PC-9 (cell line): ENCODE measurements at regions not wholly inside any gene's neighbourhood (a gene's known extent, or its start where the extent isn't known, plus 50 kb on each side); places are given as distances from the start of the nearest gene placed in this dataset.

ENCODE experiments used
- BruUV-seq: library from RNA; stranded (reverse); fragments of 400-500 nt; replicated peaks from 2 replicates; lab custom pipeline; 2021; lab: Mats Ljungman, UMichigan
- CTCF ChIA-PET: fragments of 300-600 bp; sonication (Branson Sonifier 250); formaldehyde crosslinking; loops from one replicate; lab custom pipeline; 2022; ENCODE audit warnings: antibody characterized with exemption; lab: Charles Lee
- POLR2A ChIA-PET: fragments of 300-600 bp; sonication (Branson Sonifier 250); formaldehyde crosslinking; loops from one replicate; lab custom pipeline; 2022; ENCODE audit warnings: antibody characterized with exemption; ENCODE audit not compliant: unreplicated experiment; lab: Charles Lee
- DNase-seq, 2 experiments: peaks; one replicate each; pipeline versions ENCODE4 v3.0.0 to v3.0.0-alpha.2; 2015 to 2022; ENCODE audit warnings: mixed read lengths in 1 of 2
- H2AFZ ChIP-seq: fragments of 200-600 bp; sonication (generic); 2 replicates; pipeline ENCODE4 v1.8.1; 2017; ENCODE audit warnings: antibody characterized with exemption
- H3F3A ChIP-seq: fragments of 200-600 bp; sonication (generic); 2 replicates; pipeline ENCODE4 v1.8.1; 2017; ENCODE audit warnings: antibody characterized with exemption, mild to moderate bottlenecking, low read depth; ENCODE audit not compliant: insufficient read depth
- H3K27ac ChIP-seq: fragments of 200-600 bp; sonication (generic); 2 replicates; pipeline ENCODE4 v1.6.1; 2016; ENCODE audit warnings: mixed run types
- H3K27me3 ChIP-seq: fragments of 200-600 bp; sonication (generic); 2 replicates; pipeline ENCODE4 v1.6.1; 2016; ENCODE audit warnings: low read depth, mixed run types; ENCODE audit not compliant: insufficient read depth
- H3K36me3 ChIP-seq: fragments of 200-600 bp; sonication (generic); 2 replicates; pipeline ENCODE4 v1.6.1; 2016; ENCODE audit warnings: low read depth, mixed run types
- H3K4me1 ChIP-seq: fragments of 200-600 bp; sonication (generic); replicated peaks from 2 replicates; pipeline ENCODE4 v1.6.1; 2016; ENCODE audit warnings: mixed run types; ENCODE audit not compliant: insufficient read depth
- H3K4me2 ChIP-seq: fragments of 200-600 bp; sonication (generic); 2 replicates; pipeline ENCODE4 v1.6.1; 2017; ENCODE audit warnings: mixed run types
- H3K4me3 ChIP-seq: fragments of 200-600 bp; sonication (generic); 2 replicates; pipeline ENCODE4 v1.6.1; 2016; ENCODE audit warnings: mixed run types
- H3K79me2 ChIP-seq: fragments of 200-600 bp; sonication (generic); 2 replicates; pipeline ENCODE4 v1.6.1; 2017; ENCODE audit warnings: low read depth, mixed run types
- H3K9me2 ChIP-seq: fragments of 200-600 bp; sonication (generic); 2 replicates; pipeline ENCODE4 v1.8.1; 2017; ENCODE audit warnings: mild to moderate bottlenecking; ENCODE audit not compliant: insufficient read depth
- H3K9me3 ChIP-seq: fragments of 200-600 bp; sonication (generic); 2 replicates; pipeline ENCODE4 v1.8.1; 2016; ENCODE audit warnings: low read depth; ENCODE audit not compliant: insufficient read depth
- H4K20me1 ChIP-seq: fragments of 200-600 bp; sonication (generic); 2 replicates; pipeline ENCODE4 v1.8.1; 2017; ENCODE audit not compliant: insufficient read depth
- CTCF ChIP-seq: fragments of 200-600 bp; sonication (generic); conservative IDR thresholded peaks from 2 replicates; pipeline ENCODE4 v1.6.1; 2017; ENCODE audit warnings: mixed run types, antibody characterized with exemption, mild to moderate bottlenecking, moderate library complexity
- EZH2 ChIP-seq: fragments of 200-600 bp; sonication (generic); IDR thresholded peaks from 2 replicates; pipeline ENCODE4 v1.8.0; 2017; ENCODE audit warnings: antibody characterized with exemption, low read depth
- intact Hi-C: fragments of 100-400 bp; cut with micrococcal nuclease; formaldehyde crosslinking; loops from one replicate; pipeline ENCODE4 v1.10.0; 2022; ENCODE audit not compliant: unreplicated experiment

- Histone ChIP-seq H3K36me3 (no peaks in the 10 kb centered on the region), H3K27me3 (no peaks in the 10 kb centered on the region), H3K27ac (no peak overlapping the region), H3K4me3 (no peak overlapping the region), H3F3A (no peaks in the 10 kb centered on the region), H2AFZ (no peak overlapping the region), H4K20me1 (0 out of 2 replicates have a peak, but pooled peaks cover 3% of the 10 kb centered on the region), H3K9me3 (no peaks in the 10 kb centered on the region), H3K9me2 (no peaks in the 10 kb centered on the region), H3K4me2 (no peak overlapping the region), H3K4me1 (no peaks in the 10 kb centered on the region), H3K79me2 (no peaks in the 10 kb centered on the region)
- ChIA-PET POLR2A (no interaction called here), CTCF (no interaction called here)
- DNase-seq = no peak
- no TSS peak for BruUV-seq
- no peak for TF ChIP-seq CTCF
- TF ChIP-seq EZH2 = no peak
- intact Hi-C loops = no loop called here
These were observed 619.3 kb downstream of the TRIB2 start for GRCh38 chr2:13335862-13336535.

GRCh38 chr2:13351068-13351467 is 634.3 kb downstream of the TRIB2 start:
- intact Hi-C loops = no loop called here
- Histone ChIP-seq H3K9me3 (no peaks in the 10 kb centered on the region), H3K9me2 (no peaks in the 10 kb centered on the region), H3F3A (no peaks in the 10 kb centered on the region), H3K27ac (no peak overlapping the region), H3K79me2 (no peaks in the 10 kb centered on the region), H3K27me3 (no peaks in the 10 kb centered on the region), H3K36me3 (no peaks in the 10 kb centered on the region), H3K4me3 (no peak overlapping the region), H3K4me1 (no peaks in the 10 kb centered on the region), H4K20me1 (no peaks in the 10 kb centered on the region), H3K4me2 (no peak overlapping the region), H2AFZ (no peak overlapping the region)
- BruUV-seq = no TSS peak
- POLR2A ChIA-PET = no interaction called here
- DNase-seq = no peak
- TF ChIP-seq EZH2 (no peak), CTCF (no peak)
- CTCF ChIA-PET = no interaction called here

- Histone ChIP-seq H3K36me3 (no peaks in the 10 kb centered on the region), H3K79me2 (no peaks in the 10 kb centered on the region), H2AFZ (no peak overlapping the region), H3K27me3 (no peaks in the 10 kb centered on the region), H3K9me2 (no peaks in the 10 kb centered on the region), H3K9me3 (no peaks in the 10 kb centered on the region), H3K4me1 (no peaks in the 10 kb centered on the region), H3K4me2 (no peak overlapping the region), H3K4me3 (no peak overlapping the region), H3F3A (no peaks in the 10 kb centered on the region), H4K20me1 (no peaks in the 10 kb centered on the region), H3K27ac (no peak overlapping the region)
- ChIA-PET POLR2A (no interaction called here), CTCF (no interaction called here)
- DNase-seq = no peak
- no peak for TF ChIP-seq EZH2
- TF ChIP-seq CTCF = no peak
- intact Hi-C loops = no loop called here
- no TSS peak for BruUV-seq
These were observed 636.3 kb downstream of the TRIB2 start for GRCh38 chr2:13353083-13353482.
